ENCODE measurements at regions not wholly inside any gene's neighbourhood (a gene's known extent, or its start where the extent isn't known, plus 50 kb on each side); places are given as distances from the start of the nearest gene placed in this dataset.

DNA sequence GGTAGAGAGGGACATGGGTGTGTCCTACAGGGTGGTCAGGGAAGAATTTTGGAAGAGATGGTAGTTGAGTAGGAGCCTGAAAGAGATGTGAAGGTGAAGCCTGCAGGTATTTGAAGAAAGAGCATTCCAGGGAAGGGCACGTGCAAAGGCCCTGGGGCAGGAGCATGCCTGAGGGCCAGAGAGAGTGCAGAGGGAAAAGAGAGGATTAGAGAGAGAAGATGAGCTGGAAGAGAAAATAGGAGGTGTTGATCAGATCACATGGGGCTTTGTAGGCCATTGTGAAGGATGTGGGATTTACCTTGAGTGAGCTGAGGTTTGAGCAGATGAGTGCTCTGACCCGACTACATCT is 455.0 kb downstream of the HAPSTR1 start:
- Histone ChIP-seq H3K27me3 (ENCODE audit: insufficient read depth, low read length) (no peaks in the 10 kb centered on the region), H3K9me3 (ENCODE audit: control insufficient read depth in 1 of 2, low read length in 2 of 2) (no peaks in the 10 kb centered on the region), H3K27ac (ENCODE audit: low read depth, low read length) (no peak overlapping the region), H3K4me1 (ENCODE audit: insufficient read depth, low read length) (no peaks in the 10 kb centered on the region), H3K4me3 (ENCODE audit: low read length in 2 of 2) (no peak overlapping the region), H3K36me3 (ENCODE audit: insufficient read depth, low read length) (no peaks in the 10 kb centered on the region)
- intact Hi-C loops (cut with micrococcal nuclease): no loop called here
- H3K4me1 Mint-ChIP-seq: no peaks in the 10 kb centered on the region
- H3K36me3 Mint-ChIP-seq: no peaks in the 10 kb centered on the region
- CTCF ChIA-PET (ENCODE audit: partially characterized antibody): no interaction called here
- H3K4me3 Mint-ChIP-seq: no peak overlapping the region
- no peak overlapping the region for H3K27ac Mint-ChIP-seq
- no peaks in the 10 kb centered on the region for H3K27me3 Mint-ChIP-seq
- DNase-seq: no peak
- POLR2A ChIA-PET (ENCODE audit: partially characterized antibody): no interaction called here
- peaks cover 0 to 21% (median 3%) of the 10 kb centered on the region in 8 donors for H3K9me3 Mint-ChIP-seq

DNA sequence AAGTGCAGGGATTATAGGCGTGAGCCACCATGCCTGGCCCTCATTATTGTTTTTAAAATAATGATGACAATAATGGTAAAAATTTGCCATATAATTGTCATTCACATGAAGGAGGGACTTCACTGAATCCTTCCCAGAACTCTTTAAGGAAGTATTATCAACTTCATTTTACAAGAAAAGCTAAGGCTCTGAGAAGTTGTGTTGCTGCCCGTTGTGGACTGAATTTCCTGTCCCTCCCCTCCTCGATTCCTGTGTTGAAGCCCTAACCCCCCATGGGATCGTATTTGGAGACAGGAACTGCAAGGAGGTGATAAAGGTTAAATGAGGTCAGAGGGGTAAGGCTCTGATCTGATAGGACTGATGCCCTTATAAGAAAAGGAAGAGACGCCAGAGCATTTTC is 458.0 kb downstream of the HAPSTR1 start:
- Mint-ChIP-seq H3K4me3 (no peak overlapping the region), H3K36me3 (no peaks in the 10 kb centered on the region), H3K27me3 (no peaks in the 10 kb centered on the region), H3K27ac (no peak overlapping the region), H3K9me3 (peaks cover 3 to 24% (median 7%) of the 10 kb centered on the region in 8 donors), H3K4me1 (no peaks in the 10 kb centered on the region)
- CTCF ChIA-PET (ENCODE audit: partially characterized antibody): no interaction called here
- Histone ChIP-seq H3K36me3 (ENCODE audit: insufficient read depth, low read length) (no peaks in the 10 kb centered on the region), H3K27ac (ENCODE audit: low read depth, low read length) (no peak overlapping the region), H3K27me3 (ENCODE audit: insufficient read depth, low read length) (no peaks in the 10 kb centered on the region), H3K9me3 (ENCODE audit: control insufficient read depth in 1 of 2, low read length in 2 of 2) (no peaks in the 10 kb centered on the region), H3K4me3 (ENCODE audit: low read length in 2 of 2) (no peak overlapping the region), H3K4me1 (ENCODE audit: insufficient read depth, low read length) (no peaks in the 10 kb centered on the region)
- intact Hi-C loops (cut with micrococcal nuclease): no loop called here
- POLR2A ChIA-PET (ENCODE audit: partially characterized antibody): no interaction called here
- DNase-seq: no peak

DNA sequence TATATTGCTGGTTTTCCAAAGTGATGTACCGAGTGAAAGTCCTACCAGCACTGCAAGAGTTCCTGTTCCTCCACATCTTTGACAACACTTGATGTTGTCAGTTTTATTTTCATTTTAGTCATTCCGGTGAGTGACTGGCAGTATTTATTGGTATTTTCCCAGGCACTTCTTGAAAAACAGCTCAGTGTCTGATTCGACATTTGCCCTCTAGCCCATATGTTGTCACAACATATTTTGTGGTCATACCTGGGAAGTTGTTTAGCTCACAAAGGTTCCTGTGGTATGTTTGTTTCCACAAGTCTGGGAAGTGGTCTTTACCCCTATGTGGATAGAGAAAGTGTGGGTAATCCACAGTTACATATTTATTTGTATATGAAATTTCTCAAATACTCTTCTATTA is 463.6 kb downstream of the HAPSTR1 start:
- Histone ChIP-seq H3K9me3 (ENCODE audit: control insufficient read depth in 1 of 2, low read length in 2 of 2) (no peaks in the 10 kb centered on the region), H3K4me1 (ENCODE audit: insufficient read depth, low read length) (no peaks in the 10 kb centered on the region), H3K36me3 (ENCODE audit: insufficient read depth, low read length) (no peaks in the 10 kb centered on the region), H3K27ac (ENCODE audit: low read depth, low read length) (no peak overlapping the region), H3K27me3 (ENCODE audit: insufficient read depth, low read length) (no peaks in the 10 kb centered on the region), H3K4me3 (ENCODE audit: low read length in 2 of 2) (no peak overlapping the region)
- DNase-seq: no peak
- POLR2A ChIA-PET (ENCODE audit: partially characterized antibody): no interaction called here
- H3K36me3 Mint-ChIP-seq: no peaks in the 10 kb centered on the region
- no peaks in the 10 kb centered on the region for H3K4me1 Mint-ChIP-seq
- no peak overlapping the region for H3K27ac Mint-ChIP-seq
- H3K4me3 Mint-ChIP-seq: no peak overlapping the region
- CTCF ChIA-PET (ENCODE audit: partially characterized antibody): no interaction called here
- intact Hi-C loops (cut with micrococcal nuclease): no loop called here
- H3K9me3 Mint-ChIP-seq: peaks cover 0 to 26% (median 11%) of the 10 kb centered on the region in 8 donors
- no peaks in the 10 kb centered on the region for H3K27me3 Mint-ChIP-seq

DNA sequence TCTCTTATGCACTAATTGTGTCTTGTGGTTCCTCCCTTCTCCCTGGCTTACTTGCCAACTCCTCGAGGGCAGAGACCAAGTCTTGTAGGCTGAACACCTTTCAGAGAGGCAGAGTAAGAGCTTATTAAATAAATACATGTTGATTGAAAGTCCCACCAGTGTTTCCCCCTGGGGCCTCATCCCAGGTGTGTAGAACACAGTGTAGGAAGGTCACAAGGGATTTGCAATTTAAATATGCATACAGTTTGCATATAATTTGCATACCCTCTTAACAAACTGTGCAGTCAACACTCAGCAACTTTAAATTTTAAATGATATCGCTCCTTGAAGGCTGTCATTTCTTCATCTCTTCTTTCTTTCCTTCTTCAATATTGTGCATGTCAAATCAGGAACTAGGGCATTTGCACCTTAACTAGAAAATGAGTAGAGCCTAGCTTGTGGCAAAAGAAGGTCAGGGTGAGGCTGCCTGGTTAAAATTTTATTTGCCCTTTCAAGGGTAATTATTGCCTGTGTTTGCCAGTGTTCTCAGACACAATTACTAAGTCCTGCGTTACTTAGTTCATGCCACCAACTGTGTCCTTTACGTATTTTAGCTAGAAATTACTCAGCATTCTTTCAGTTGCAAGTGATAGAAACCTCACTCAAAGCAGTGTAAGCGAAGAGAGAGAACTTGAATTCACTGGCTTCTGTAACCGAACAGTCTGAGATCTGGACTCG is 465.7 kb downstream of the HAPSTR1 start:
- Mint-ChIP-seq H3K27me3 (no peaks in the 10 kb centered on the region), H3K4me1 (no peaks in the 10 kb centered on the region), H3K9me3 (peaks cover 5 to 26% (median 11%) of the 10 kb centered on the region in 8 donors), H3K27ac (no peak overlapping the region), H3K36me3 (no peaks in the 10 kb centered on the region), H3K4me3 (no peak overlapping the region)
- Histone ChIP-seq H3K27me3 (ENCODE audit: insufficient read depth, low read length) (no peaks in the 10 kb centered on the region), H3K4me1 (ENCODE audit: insufficient read depth, low read length) (no peaks in the 10 kb centered on the region), H3K27ac (ENCODE audit: low read depth, low read length) (no peak overlapping the region), H3K4me3 (ENCODE audit: low read length in 2 of 2) (no peak overlapping the region), H3K9me3 (ENCODE audit: control insufficient read depth in 1 of 2, low read length in 2 of 2) (no peaks in the 10 kb centered on the region), H3K36me3 (ENCODE audit: insufficient read depth, low read length) (no peaks in the 10 kb centered on the region)
- ChIA-PET CTCF (ENCODE audit: partially characterized antibody) (no interaction called here), POLR2A (ENCODE audit: partially characterized antibody) (no interaction called here)
- intact Hi-C loops (cut with micrococcal nuclease): no loop called here
- no peak for DNase-seq

DNA sequence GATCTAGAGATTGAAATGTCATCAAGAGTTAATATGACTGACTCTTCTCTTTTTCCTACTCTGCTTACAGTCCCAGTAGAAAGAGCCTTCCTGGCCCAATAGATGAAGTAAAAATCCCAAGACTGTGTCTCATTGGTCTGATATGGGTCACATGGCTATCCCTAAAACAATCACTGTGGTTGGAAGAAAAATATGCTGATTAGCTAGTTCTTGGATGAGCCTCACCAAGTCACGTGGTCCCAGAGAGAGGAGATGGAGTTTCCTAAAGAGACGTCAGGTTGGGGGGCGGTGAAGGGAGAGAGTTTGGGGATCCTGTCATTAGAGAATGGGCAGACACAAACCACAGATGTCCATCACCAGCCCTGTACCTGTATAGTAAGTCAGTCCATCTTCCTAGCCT is 466.3 kb downstream of the HAPSTR1 start:
- Histone ChIP-seq H3K4me1 (ENCODE audit: insufficient read depth, low read length) (no peaks in the 10 kb centered on the region), H3K27me3 (ENCODE audit: insufficient read depth, low read length) (no peaks in the 10 kb centered on the region), H3K9me3 (ENCODE audit: control insufficient read depth in 1 of 2, low read length in 2 of 2) (no peaks in the 10 kb centered on the region), H3K36me3 (ENCODE audit: insufficient read depth, low read length) (no peaks in the 10 kb centered on the region), H3K27ac (ENCODE audit: low read depth, low read length) (no peak overlapping the region), H3K4me3 (ENCODE audit: low read length in 2 of 2) (no peak overlapping the region)
- Mint-ChIP-seq H3K4me3 (no peak overlapping the region), H3K27me3 (no peaks in the 10 kb centered on the region), H3K27ac (no peak overlapping the region), H3K4me1 (no peaks in the 10 kb centered on the region), H3K9me3 (peaks cover 5 to 22% (median 10%) of the 10 kb centered on the region in 8 donors), H3K36me3 (no peaks in the 10 kb centered on the region)
- CTCF ChIA-PET (ENCODE audit: partially characterized antibody): no interaction called here
- intact Hi-C loops (cut with micrococcal nuclease): no loop called here
- POLR2A ChIA-PET (ENCODE audit: partially characterized antibody): no interaction called here
- no peak for DNase-seq

DNA sequence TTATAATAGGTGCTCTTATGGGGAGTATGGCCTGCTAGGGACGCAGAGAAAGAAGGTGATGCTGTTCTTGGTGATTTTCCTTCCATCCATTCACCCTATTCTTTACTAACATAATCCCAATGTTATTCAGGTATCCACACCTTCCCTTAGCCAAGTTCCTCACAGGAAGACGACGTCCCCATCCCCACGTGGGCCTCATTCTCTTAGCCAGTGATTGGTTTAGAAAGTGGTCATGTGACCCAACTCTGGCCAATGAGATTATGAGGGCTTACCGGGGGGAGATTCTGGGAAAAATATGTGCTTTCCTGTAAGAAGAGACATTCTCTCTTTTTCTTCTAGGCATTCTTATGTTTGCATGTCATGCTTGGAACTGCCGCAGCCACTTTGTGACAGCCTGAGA is 474.7 kb downstream of the HAPSTR1 start:
- no peak overlapping the region for H3K4me3 Mint-ChIP-seq
- ChIA-PET POLR2A (ENCODE audit: partially characterized antibody) (no interaction called here), CTCF (ENCODE audit: partially characterized antibody) (no interaction called here)
- Histone ChIP-seq H3K9me3 (ENCODE audit: control insufficient read depth in 1 of 2, low read length in 2 of 2) (no peaks in the 10 kb centered on the region), H3K4me1 (ENCODE audit: insufficient read depth, low read length) (no peaks in the 10 kb centered on the region), H3K4me3 (ENCODE audit: low read length in 2 of 2) (no peak overlapping the region), H3K27me3 (ENCODE audit: insufficient read depth, low read length) (no peaks in the 10 kb centered on the region), H3K27ac (ENCODE audit: low read depth, low read length) (no peak overlapping the region), H3K36me3 (ENCODE audit: insufficient read depth, low read length) (no peaks in the 10 kb centered on the region)
- H3K27ac Mint-ChIP-seq: no peak overlapping the region
- no peaks in the 10 kb centered on the region for H3K27me3 Mint-ChIP-seq
- DNase-seq: no peak
- no peaks in the 10 kb centered on the region for H3K36me3 Mint-ChIP-seq
- peaks cover 0 to 8% (median 1%) of the 10 kb centered on the region in 8 donors for H3K9me3 Mint-ChIP-seq
- intact Hi-C loops (cut with micrococcal nuclease): no loop called here
- H3K4me1 Mint-ChIP-seq: no peaks in the 10 kb centered on the region

DNA sequence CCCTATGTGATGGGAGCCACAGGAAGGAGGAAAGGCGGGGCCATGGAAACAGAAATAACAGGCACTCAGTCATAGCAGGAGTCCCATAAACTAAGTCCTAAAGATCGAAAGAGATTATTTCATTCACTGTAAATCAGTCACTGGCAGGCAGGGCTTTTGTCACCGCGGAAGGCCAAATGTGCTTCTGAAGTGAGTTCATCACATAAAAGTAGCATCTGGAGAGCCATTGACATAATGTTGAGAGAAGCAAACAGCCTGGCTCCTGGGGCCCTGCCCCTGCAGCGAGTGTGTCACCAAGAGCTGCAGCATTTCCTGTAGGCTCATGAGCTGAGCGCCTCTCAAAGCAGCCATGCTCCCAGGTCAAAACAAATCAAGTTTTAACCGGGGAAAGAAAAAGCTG is 476.2 kb downstream of the HAPSTR1 start:
- no peaks in the 10 kb centered on the region for H3K4me1 Mint-ChIP-seq
- Histone ChIP-seq H3K27me3 (ENCODE audit: insufficient read depth, low read length) (no peaks in the 10 kb centered on the region), H3K36me3 (ENCODE audit: insufficient read depth, low read length) (no peaks in the 10 kb centered on the region), H3K4me1 (ENCODE audit: insufficient read depth, low read length) (no peaks in the 10 kb centered on the region), H3K4me3 (ENCODE audit: low read length in 2 of 2) (no peak overlapping the region), H3K27ac (ENCODE audit: low read depth, low read length) (no peak overlapping the region), H3K9me3 (ENCODE audit: control insufficient read depth in 1 of 2, low read length in 2 of 2) (no peaks in the 10 kb centered on the region)
- no peak for DNase-seq
- POLR2A ChIA-PET (ENCODE audit: partially characterized antibody): no interaction called here
- intact Hi-C loops (cut with micrococcal nuclease): no loop called here
- CTCF ChIA-PET (ENCODE audit: partially characterized antibody): no interaction called here
- no peaks in the 10 kb centered on the region for H3K36me3 Mint-ChIP-seq
- no peak overlapping the region for H3K27ac Mint-ChIP-seq
- H3K4me3 Mint-ChIP-seq: peak overlapping the region in 1 of 8 donors; percentile 24
- no peaks in the 10 kb centered on the region for H3K27me3 Mint-ChIP-seq
- peaks cover 0 to 8% (median 1%) of the 10 kb centered on the region in 8 donors for H3K9me3 Mint-ChIP-seq

DNA sequence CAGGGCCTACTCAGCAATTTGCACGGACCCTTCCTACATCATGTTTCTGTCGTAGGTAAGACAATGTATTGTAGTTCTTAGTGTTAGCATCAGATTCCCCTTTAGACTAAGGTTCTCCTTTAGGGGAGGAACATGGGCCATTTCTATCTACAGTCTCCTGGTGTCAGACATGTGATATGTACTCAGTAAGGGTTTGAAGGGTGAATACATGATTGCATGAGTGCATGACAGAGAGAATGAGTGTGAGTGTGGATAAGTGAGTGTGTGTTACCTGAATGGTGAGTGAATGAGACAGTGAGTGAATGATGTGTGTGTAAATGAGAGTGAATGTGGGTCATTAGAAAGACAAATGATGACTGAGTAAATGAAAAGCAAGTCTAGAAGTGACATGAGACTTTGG is 476.8 kb downstream of the HAPSTR1 start:
- CTCF ChIA-PET (ENCODE audit: partially characterized antibody): no interaction called here
- no peak overlapping the region for H3K4me3 ChIP-seq (ENCODE audit: low read length in 2 of 2)
- Mint-ChIP-seq H3K4me3 (no peak overlapping the region), H3K4me1 (no peaks in the 10 kb centered on the region), H3K36me3 (no peaks in the 10 kb centered on the region), H3K9me3 (peaks cover 0 to 8% (median 1%) of the 10 kb centered on the region in 8 donors), H3K27ac (no peak overlapping the region), H3K27me3 (no peaks in the 10 kb centered on the region)
- no peak overlapping the region for H3K27ac ChIP-seq (ENCODE audit: low read depth, low read length)
- DNase-seq: no peak
- H3K27me3 ChIP-seq (ENCODE audit: insufficient read depth, low read length): no peaks in the 10 kb centered on the region
- POLR2A ChIA-PET (ENCODE audit: partially characterized antibody): no interaction called here
- intact Hi-C loops (cut with micrococcal nuclease): no loop called here
- H3K9me3 ChIP-seq (ENCODE audit: control insufficient read depth in 1 of 2, low read length in 2 of 2): no peaks in the 10 kb centered on the region
- H3K4me1 ChIP-seq (ENCODE audit: insufficient read depth, low read length): no peaks in the 10 kb centered on the region
- H3K36me3 ChIP-seq (ENCODE audit: insufficient read depth, low read length): no peaks in the 10 kb centered on the region
